ENCODE measurements at regions not wholly inside any gene's neighbourhood (a gene's known extent, or its start where the extent isn't known, plus 50 kb on each side); places are given as distances from the start of the nearest gene placed in this dataset.
"Not testable (repeated sequence)": the region's sequence is repeated elsewhere in the genome, so short reads cannot be mapped to it uniquely, and the experiment has no call there.

GRCh38 chr1:222416001-222416791, 131.7 kb downstream of the HHIPL2 start:
- DNase-seq (ENCODE audit: low read depth): no peak

GRCh38 chr1:222415441-222415840, 132.5 kb downstream of the HHIPL2 start:
- DNase-seq (ENCODE audit: low read depth): no peak

GRCh38 chr1:222413991-222414549, 133.8 kb downstream of the HHIPL2 start:
- no peak for DNase-seq (ENCODE audit: low read depth)

- peak; percentile 6 for DNase-seq (ENCODE audit: low read depth)
Observed at GRCh38 chr1:222413436-222413835, 134.5 kb downstream of the HHIPL2 start.

GRCh38 chr1:222404710-222405109, 143.2 kb downstream of the HHIPL2 start:
- DNase-seq (ENCODE audit: low read depth): no peak

GRCh38 chr1:222399197-222399596, 148.7 kb downstream of the HHIPL2 start:
- DNase-seq (ENCODE audit: low read depth): no peak

GRCh38 chr1:222394224-222394623, 153.7 kb downstream of the HHIPL2 start:
- no peak for DNase-seq (ENCODE audit: low read depth)

GRCh38 chr1:222392556-222392955, 155.3 kb downstream of the HHIPL2 start:
- no peak for DNase-seq (ENCODE audit: low read depth)

- no peak for DNase-seq (ENCODE audit: low read depth)
Observed at GRCh38 chr1:222390181-222390580, 157.7 kb downstream of the HHIPL2 start.

- no peak for DNase-seq (ENCODE audit: low read depth)
Observed at GRCh38 chr1:222387007-222387814, 160.7 kb downstream of the HHIPL2 start.

- DNase-seq (ENCODE audit: low read depth): no peak
Observed at GRCh38 chr1:222385955-222386354, 161.9 kb downstream of the HHIPL2 start.

- no peak for DNase-seq (ENCODE audit: low read depth)
Observed at GRCh38 chr1:222385262-222385661, 162.6 kb downstream of the HHIPL2 start.

- no peak for DNase-seq (ENCODE audit: low read depth)
Observed at GRCh38 chr1:222384531-222384930, 163.4 kb downstream of the HHIPL2 start.

- no peak for DNase-seq (ENCODE audit: low read depth)
Observed at GRCh38 chr1:222382171-222382570, 165.7 kb downstream of the HHIPL2 start.

GRCh38 chr1:222377428-222378088, 170.3 kb downstream of the HHIPL2 start:
- DNase-seq (ENCODE audit: low read depth): no peak

GRCh38 chr1:222376791-222377190, 171.1 kb downstream of the HHIPL2 start:
- not testable (repeated sequence) for DNase-seq (ENCODE audit: low read depth)

- no peak for DNase-seq (ENCODE audit: low read depth)
Observed at GRCh38 chr1:222375701-222376100, 172.2 kb downstream of the HHIPL2 start.

GRCh38 chr1:222373831-222374602, 173.9 kb downstream of the HHIPL2 start:
- DNase-seq (ENCODE audit: low read depth): no peak

GRCh38 chr1:222373216-222373615, 174.7 kb downstream of the HHIPL2 start:
- no peak for DNase-seq (ENCODE audit: low read depth)

GRCh38 chr1:222372221-222372620, 175.7 kb downstream of the HHIPL2 start:
- peak; percentile 1 for DNase-seq (ENCODE audit: low read depth)

GRCh38 chr1:222370913-222371675, 176.8 kb downstream of the HHIPL2 start:
- peak; percentile 76 for DNase-seq (ENCODE audit: low read depth)

Data from renal cortical epithelial cell (primary cell).